Fibroblast of gingiva (primary cell): ENCODE measurements at regions not wholly inside any gene's neighbourhood (a gene's known extent, or its start where the extent isn't known, plus 50 kb on each side); places are given as distances from the start of the nearest gene placed in this dataset.
A peak's percentile ranks its signal among the peaks of the same experiment; 100 is the strongest.

Experiments
- DNase-seq: peaks from one replicate; pipeline ENCODE4 v3.0.0-alpha.2; 2011; ENCODE audit warnings: low read depth

- DNase-seq: no peak
Observed at GRCh38 chrX:23540532-23540931, 126.8 kb upstream of the PRDX4 start.

- DNase-seq: no peak
Observed at GRCh38 chrX:23548164-23548563, 119.1 kb upstream of the PRDX4 start.

- no peak for DNase-seq
Observed at GRCh38 chrX:23552303-23552702, 115.0 kb upstream of the PRDX4 start.

- DNase-seq: peak; percentile 35
Observed at GRCh38 chrX:23554304-23554703, 113.0 kb upstream of the PRDX4 start.

- DNase-seq: no peak
Observed at GRCh38 chrX:23557070-23557469, 110.2 kb upstream of the PRDX4 start.

GRCh38 chrX:23559975-23560374, 107.3 kb upstream of the PRDX4 start:
- DNase-seq: no peak

GRCh38 chrX:23570674-23571343, 96.5 kb upstream of the PRDX4 start:
- DNase-seq: no peak

- no peak for DNase-seq
Observed at GRCh38 chrX:23575281-23575680, 92.0 kb upstream of the PRDX4 start.

- no peak for DNase-seq
Observed at GRCh38 chrX:23578079-23578478, 89.2 kb upstream of the PRDX4 start.

GRCh38 chrX:23589496-23589895, 77.8 kb upstream of the PRDX4 start:
- no peak for DNase-seq

GRCh38 chrX:23592741-23593140, 74.6 kb upstream of the PRDX4 start:
- no peak for DNase-seq

GRCh38 chrX:23598575-23598974, 68.7 kb upstream of the PRDX4 start:
- no peak for DNase-seq

- no peak for DNase-seq
Observed at GRCh38 chrX:23603501-23603900, 63.8 kb upstream of the PRDX4 start.

- DNase-seq: no peak
Observed at GRCh38 chrX:23610495-23610894, 56.8 kb upstream of the PRDX4 start.

GRCh38 chrX:23612846-23613245, 54.4 kb upstream of the PRDX4 start:
- DNase-seq: no peak

GRCh38 chrX:23616361-23616760, 50.9 kb upstream of the PRDX4 start:
- DNase-seq: peak; percentile 2
